ENCODE measurements at regions not wholly inside any gene's neighbourhood (a gene's known extent, or its start where the extent isn't known, plus 50 kb on each side); places are given as distances from the start of the nearest gene placed in this dataset.
"Not testable (repeated sequence)": the region's sequence is repeated elsewhere in the genome, so short reads cannot be mapped to it uniquely, and the experiment has no call there.

GRCh38 chr21:6075627-6076208 is 4445.7 kb upstream of the TPTE start:
- H3K4me3 Mint-ChIP-seq (ENCODE audit: unreplicated experiment); BruUV-seq (replicated peaks); H3K36me3 Mint-ChIP-seq (ENCODE audit: insufficient read depth, unreplicated experiment); H3K27ac Mint-ChIP-seq (ENCODE audit: low read depth, unreplicated experiment); H3K9me3 Mint-ChIP-seq (ENCODE audit: unreplicated experiment); POLR2A ChIA-PET; DNase-seq (ENCODE audit: unreplicated experiment); H3K4me1 Mint-ChIP-seq (ENCODE audit: insufficient read depth, unreplicated experiment); CTCF ChIA-PET; H3K27me3 Mint-ChIP-seq (ENCODE audit: insufficient read depth, unreplicated experiment); intact Hi-C loops (cut with micrococcal nuclease): not testable (repeated sequence)

- H3K4me3 Mint-ChIP-seq (ENCODE audit: unreplicated experiment); intact Hi-C loops (cut with micrococcal nuclease); H3K9me3 Mint-ChIP-seq (ENCODE audit: unreplicated experiment); H3K4me1 Mint-ChIP-seq (ENCODE audit: insufficient read depth, unreplicated experiment); DNase-seq (ENCODE audit: unreplicated experiment); BruUV-seq (replicated peaks); H3K27ac Mint-ChIP-seq (ENCODE audit: low read depth, unreplicated experiment); POLR2A ChIA-PET; H3K36me3 Mint-ChIP-seq (ENCODE audit: insufficient read depth, unreplicated experiment); CTCF ChIA-PET; H3K27me3 Mint-ChIP-seq (ENCODE audit: insufficient read depth, unreplicated experiment): not testable (repeated sequence)
Observed at GRCh38 chr21:6077358-6077757, 4444.0 kb upstream of the TPTE start.

GRCh38 chr21:6078902-6079301 is 4442.5 kb upstream of the TPTE start:
- H3K36me3 Mint-ChIP-seq (ENCODE audit: insufficient read depth, unreplicated experiment); DNase-seq (ENCODE audit: unreplicated experiment); H3K27ac Mint-ChIP-seq (ENCODE audit: low read depth, unreplicated experiment); H3K27me3 Mint-ChIP-seq (ENCODE audit: insufficient read depth, unreplicated experiment); BruUV-seq (replicated peaks); intact Hi-C loops (cut with micrococcal nuclease); H3K4me1 Mint-ChIP-seq (ENCODE audit: insufficient read depth, unreplicated experiment); H3K4me3 Mint-ChIP-seq (ENCODE audit: unreplicated experiment); H3K9me3 Mint-ChIP-seq (ENCODE audit: unreplicated experiment); CTCF ChIA-PET; POLR2A ChIA-PET: not testable (repeated sequence)

- POLR2A ChIA-PET; H3K27ac Mint-ChIP-seq (ENCODE audit: low read depth, unreplicated experiment); H3K27me3 Mint-ChIP-seq (ENCODE audit: insufficient read depth, unreplicated experiment); intact Hi-C loops (cut with micrococcal nuclease); CTCF ChIA-PET; DNase-seq (ENCODE audit: unreplicated experiment); BruUV-seq (replicated peaks); H3K4me3 Mint-ChIP-seq (ENCODE audit: unreplicated experiment); H3K9me3 Mint-ChIP-seq (ENCODE audit: unreplicated experiment); H3K4me1 Mint-ChIP-seq (ENCODE audit: insufficient read depth, unreplicated experiment); H3K36me3 Mint-ChIP-seq (ENCODE audit: insufficient read depth, unreplicated experiment): not testable (repeated sequence)
Observed at GRCh38 chr21:6080941-6081655, 4440.3 kb upstream of the TPTE start.

GRCh38 chr21:6082166-6082565 is 4439.2 kb upstream of the TPTE start:
- POLR2A ChIA-PET; H3K27me3 Mint-ChIP-seq (ENCODE audit: insufficient read depth, unreplicated experiment); BruUV-seq (replicated peaks); H3K36me3 Mint-ChIP-seq (ENCODE audit: insufficient read depth, unreplicated experiment); H3K9me3 Mint-ChIP-seq (ENCODE audit: unreplicated experiment); H3K4me3 Mint-ChIP-seq (ENCODE audit: unreplicated experiment); intact Hi-C loops (cut with micrococcal nuclease); CTCF ChIA-PET; H3K27ac Mint-ChIP-seq (ENCODE audit: low read depth, unreplicated experiment); DNase-seq (ENCODE audit: unreplicated experiment); H3K4me1 Mint-ChIP-seq (ENCODE audit: insufficient read depth, unreplicated experiment): not testable (repeated sequence)

GRCh38 chr21:6083574-6084120 is 4437.7 kb upstream of the TPTE start:
- H3K36me3 Mint-ChIP-seq (ENCODE audit: insufficient read depth, unreplicated experiment); intact Hi-C loops (cut with micrococcal nuclease); H3K27me3 Mint-ChIP-seq (ENCODE audit: insufficient read depth, unreplicated experiment); H3K27ac Mint-ChIP-seq (ENCODE audit: low read depth, unreplicated experiment); H3K9me3 Mint-ChIP-seq (ENCODE audit: unreplicated experiment); DNase-seq (ENCODE audit: unreplicated experiment); BruUV-seq (replicated peaks); H3K4me1 Mint-ChIP-seq (ENCODE audit: insufficient read depth, unreplicated experiment); CTCF ChIA-PET; POLR2A ChIA-PET; H3K4me3 Mint-ChIP-seq (ENCODE audit: unreplicated experiment): not testable (repeated sequence)

- H3K9me3 Mint-ChIP-seq (ENCODE audit: unreplicated experiment); intact Hi-C loops (cut with micrococcal nuclease); POLR2A ChIA-PET; H3K4me3 Mint-ChIP-seq (ENCODE audit: unreplicated experiment); H3K27me3 Mint-ChIP-seq (ENCODE audit: insufficient read depth, unreplicated experiment); BruUV-seq (replicated peaks); H3K4me1 Mint-ChIP-seq (ENCODE audit: insufficient read depth, unreplicated experiment); H3K36me3 Mint-ChIP-seq (ENCODE audit: insufficient read depth, unreplicated experiment); DNase-seq (ENCODE audit: unreplicated experiment); H3K27ac Mint-ChIP-seq (ENCODE audit: low read depth, unreplicated experiment); CTCF ChIA-PET: not testable (repeated sequence)
Observed at GRCh38 chr21:6086038-6086437, 4435.3 kb upstream of the TPTE start.

GRCh38 chr21:6087579-6088178 is 4433.7 kb upstream of the TPTE start:
- H3K27ac Mint-ChIP-seq (ENCODE audit: low read depth, unreplicated experiment); DNase-seq (ENCODE audit: unreplicated experiment); H3K27me3 Mint-ChIP-seq (ENCODE audit: insufficient read depth, unreplicated experiment); intact Hi-C loops (cut with micrococcal nuclease); POLR2A ChIA-PET; BruUV-seq (replicated peaks); H3K4me1 Mint-ChIP-seq (ENCODE audit: insufficient read depth, unreplicated experiment); H3K9me3 Mint-ChIP-seq (ENCODE audit: unreplicated experiment); H3K4me3 Mint-ChIP-seq (ENCODE audit: unreplicated experiment); H3K36me3 Mint-ChIP-seq (ENCODE audit: insufficient read depth, unreplicated experiment); CTCF ChIA-PET: not testable (repeated sequence)

GRCh38 chr21:6090286-6090908 is 4431.0 kb upstream of the TPTE start:
- DNase-seq (ENCODE audit: unreplicated experiment); H3K36me3 Mint-ChIP-seq (ENCODE audit: insufficient read depth, unreplicated experiment); H3K27me3 Mint-ChIP-seq (ENCODE audit: insufficient read depth, unreplicated experiment); BruUV-seq (replicated peaks); POLR2A ChIA-PET; H3K9me3 Mint-ChIP-seq (ENCODE audit: unreplicated experiment); H3K4me1 Mint-ChIP-seq (ENCODE audit: insufficient read depth, unreplicated experiment); intact Hi-C loops (cut with micrococcal nuclease); H3K27ac Mint-ChIP-seq (ENCODE audit: low read depth, unreplicated experiment); CTCF ChIA-PET; H3K4me3 Mint-ChIP-seq (ENCODE audit: unreplicated experiment): not testable (repeated sequence)
